ENCODE measurements at regions not wholly inside any gene's neighbourhood (a gene's known extent, or its start where the extent isn't known, plus 50 kb on each side); places are given as distances from the start of the nearest gene placed in this dataset.

GRCh38 chr12:34393086-34393820 lies 371.0 kb downstream of the ALG10 start:
- DNase-seq (ENCODE audit: low read depth), result no peak
- no peak overlapping the region for H3K4me3 ChIP-seq (ENCODE audit: low read depth, low read length)
- no peak for TF ChIP-seq POLR2A (IDR thresholded peaks at IDR 0.05; ENCODE audit: extremely low read depth, insufficient read length)
- TF ChIP-seq MAX (IDR thresholded peaks at IDR 0.05; ENCODE audit: low read depth, low read length), result no peak
- TF ChIP-seq CTCF (IDR thresholded peaks at IDR 0.05; ENCODE audit: low read depth, low read length), result no peak

- no peak for DNase-seq (ENCODE audit: low read depth)
- TF ChIP-seq MAX (IDR thresholded peaks at IDR 0.05; ENCODE audit: low read depth, low read length) (no peak), MYC (IDR thresholded peaks at IDR 0.05; ENCODE audit: low read depth, low read length) (no peak), POLR2A (IDR thresholded peaks at IDR 0.05; ENCODE audit: extremely low read depth, insufficient read length) (no peak), CTCF (IDR thresholded peaks at IDR 0.05; ENCODE audit: low read depth, low read length) (no peak)
- no peak overlapping the region for H3K4me3 ChIP-seq (ENCODE audit: low read depth, low read length)
Measured at GRCh38 chr12:34393821-34394150, 371.5 kb downstream of the ALG10 start.

GRCh38 chr12:34394211-34395055 lies 372.1 kb downstream of the ALG10 start:
- no peak for DNase-seq (ENCODE audit: low read depth)
- TF ChIP-seq MAX (IDR thresholded peaks at IDR 0.05; ENCODE audit: low read depth, low read length) (no peak), CTCF (IDR thresholded peaks at IDR 0.05; ENCODE audit: low read depth, low read length) (no peak), POLR2A (IDR thresholded peaks at IDR 0.05; ENCODE audit: extremely low read depth, insufficient read length) (no peak), MYC (IDR thresholded peaks at IDR 0.05; ENCODE audit: low read depth, low read length) (no peak)
- no peak overlapping the region for H3K4me3 ChIP-seq (ENCODE audit: low read depth, low read length)

GRCh38 chr12:34395056-34396005 lies 373.0 kb downstream of the ALG10 start:
- TF ChIP-seq CTCF (IDR thresholded peaks at IDR 0.05; ENCODE audit: low read depth, low read length), result no peak
- DNase-seq (ENCODE audit: low read depth), result no peak
- H3K4me3 ChIP-seq (ENCODE audit: low read depth, low read length), result no peak overlapping the region

- TF ChIP-seq CTCF (IDR thresholded peaks at IDR 0.05; ENCODE audit: low read depth, low read length) (no peak), MAX (IDR thresholded peaks at IDR 0.05; ENCODE audit: low read depth, low read length) (no peak), MYC (IDR thresholded peaks at IDR 0.05; ENCODE audit: low read depth, low read length) (no peak), POLR2A (IDR thresholded peaks at IDR 0.05; ENCODE audit: extremely low read depth, insufficient read length) (no peak)
- no peak overlapping the region for H3K4me3 ChIP-seq (ENCODE audit: low read depth, low read length)
- DNase-seq (ENCODE audit: low read depth), result no peak
Measured at GRCh38 chr12:34396006-34396860, 373.9 kb downstream of the ALG10 start.
